ENCODE measurements at regions not wholly inside any gene's neighbourhood (a gene's known extent, or its start where the extent isn't known, plus 50 kb on each side); places are given as distances from the start of the nearest gene placed in this dataset.

DNA sequence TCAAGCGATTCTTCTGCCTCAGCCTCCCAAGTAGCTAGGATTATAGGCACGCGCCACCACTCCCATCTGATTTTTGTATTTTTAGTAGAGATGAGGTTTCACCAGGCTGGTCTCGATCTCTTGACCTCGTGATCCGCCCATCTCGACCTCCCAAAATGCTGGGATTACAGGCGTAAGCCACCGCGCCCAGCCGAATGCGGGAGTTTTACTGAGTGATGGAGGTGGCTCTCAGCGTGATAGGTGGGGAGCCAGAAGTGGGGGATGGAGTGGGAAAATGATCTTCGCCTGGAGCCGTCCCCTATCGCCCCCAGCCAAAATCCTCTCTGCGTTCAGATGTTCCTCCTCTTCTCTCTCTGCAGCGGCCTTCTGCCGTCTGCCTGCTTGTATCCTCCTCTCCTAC, 348.4 kb upstream of the NPSR1 start:
- TF ChIP-seq, protein P1, sequence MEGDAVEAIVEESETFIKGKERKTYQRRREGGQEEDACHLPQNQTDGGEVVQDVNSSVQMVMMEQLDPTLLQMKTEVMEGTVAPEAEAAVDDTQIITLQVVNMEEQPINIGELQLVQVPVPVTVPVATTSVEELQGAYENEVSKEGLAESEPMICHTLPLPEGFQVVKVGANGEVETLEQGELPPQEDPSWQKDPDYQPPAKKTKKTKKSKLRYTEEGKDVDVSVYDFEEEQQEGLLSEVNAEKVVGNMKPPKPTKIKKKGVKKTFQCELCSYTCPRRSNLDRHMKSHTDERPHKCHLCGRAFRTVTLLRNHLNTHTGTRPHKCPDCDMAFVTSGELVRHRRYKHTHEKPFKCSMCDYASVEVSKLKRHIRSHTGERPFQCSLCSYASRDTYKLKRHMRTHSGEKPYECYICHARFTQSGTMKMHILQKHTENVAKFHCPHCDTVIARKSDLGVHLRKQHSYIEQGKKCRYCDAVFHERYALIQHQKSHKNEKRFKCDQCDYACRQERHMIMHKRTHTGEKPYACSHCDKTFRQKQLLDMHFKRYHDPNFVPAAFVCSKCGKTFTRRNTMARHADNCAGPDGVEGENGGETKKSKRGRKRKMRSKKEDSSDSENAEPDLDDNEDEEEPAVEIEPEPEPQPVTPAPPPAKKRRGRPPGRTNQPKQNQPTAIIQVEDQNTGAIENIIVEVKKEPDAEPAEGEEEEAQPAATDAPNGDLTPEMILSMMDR (IDR thresholded peaks at IDR 0.05; ENCODE audit: insufficient read depth, low read length) = no peak
- no peak for TF ChIP-seq GABPA (IDR thresholded peaks at IDR 0.05; ENCODE audit: low read depth)
- TF ChIP-seq POLR2AphosphoS5 (IDR thresholded peaks at IDR 0.05; ENCODE audit: low read depth) = no peak

All from HL-60 (cell line).